ENCODE measurements at regions not wholly inside any gene's neighbourhood (a gene's known extent, or its start where the extent isn't known, plus 50 kb on each side); places are given as distances from the start of the nearest gene placed in this dataset.

- Histone ChIP-seq H3K27me3 (no peaks in the 10 kb centered on the region), H3K36me3 (no peaks in the 10 kb centered on the region), H3K4me3 (no peak overlapping the region), H3K9me3 (no peaks in the 10 kb centered on the region), H3K27ac (no peak overlapping the region), H3K4me1 (no peaks in the 10 kb centered on the region)
- no peak for DNase-seq
- TF ChIP-seq CTCF (IDR thresholded peaks at IDR 0.05), result no peak
- no peak for TF ChIP-seq POLR2A (IDR thresholded peaks at IDR 0.05)
- intact Hi-C loops (cut with DNase I), result no loop called here
- WGBS, 2 donors, result 13 to 18% methylated on average over 5 of the region's 5 CpGs
Measured at GRCh38 chr3:77780278-77780996, 740.5 kb downstream of the ROBO2 start.

GRCh38 chr3:77786216-77786615 is 746.3 kb downstream of the ROBO2 start:
- 62 to 67% methylated on average over 1 of the region's 1 CpG for WGBS, 2 donors
- DNase-seq, result no peak
- intact Hi-C loops (cut with DNase I), result no loop called here

GRCh38 chr3:77795013-77795412 is 755.1 kb downstream of the ROBO2 start:
- H3K27me3 ChIP-seq, result no peaks in the 10 kb centered on the region
- H3K4me1 ChIP-seq, result peaks cover 0 to 16% (median 0%) of the 10 kb centered on the region in 3 donors
- DNase-seq, result no peak
- H3K4me3 ChIP-seq, result no peak overlapping the region
- no peaks in the 10 kb centered on the region for H3K36me3 ChIP-seq
- TF ChIP-seq CTCF (IDR thresholded peaks at IDR 0.05), result no peak
- TF ChIP-seq POLR2A (IDR thresholded peaks at IDR 0.05), result no peak
- intact Hi-C loops (cut with DNase I), result no loop called here
- H3K27ac ChIP-seq, result no peak overlapping the region
- no peaks in the 10 kb centered on the region for H3K9me3 ChIP-seq
- WGBS, 2 donors, result 24 to 26% methylated on average over 5 of the region's 5 CpGs

More at GRCh38 chr3:77786216-77786615, 746.3 kb downstream of the ROBO2 start:
- Histone ChIP-seq H3K27me3 (no peaks in the 10 kb centered on the region), H3K36me3 (no peaks in the 10 kb centered on the region), H3K4me1 (no peaks in the 10 kb centered on the region), H3K9me3 (no peaks in the 10 kb centered on the region), H3K4me3 (no peak overlapping the region), H3K27ac (no peak overlapping the region)
- no peak for TF ChIP-seq POLR2A (IDR thresholded peaks at IDR 0.05)
- TF ChIP-seq CTCF (IDR thresholded peaks at IDR 0.05), result no peak

GRCh38 chr3:77799278-77799677 is 759.4 kb downstream of the ROBO2 start:
- Histone ChIP-seq H3K4me1 (peaks cover 0 to 28% (median 0%) of the 10 kb centered on the region in 3 donors), H3K27ac (no peak overlapping the region), H3K27me3 (no peaks in the 10 kb centered on the region), H3K9me3 (no peaks in the 10 kb centered on the region), H3K36me3 (no peaks in the 10 kb centered on the region), H3K4me3 (no peak overlapping the region)
- intact Hi-C loops (cut with DNase I), result no loop called here
- DNase-seq, result no peak
- 73 to 75% methylated on average over 5 of the region's 5 CpGs for WGBS, 2 donors
- TF ChIP-seq POLR2A (IDR thresholded peaks at IDR 0.05), result no peak
- no peak for TF ChIP-seq CTCF (IDR thresholded peaks at IDR 0.05)

GRCh38 chr3:77800893-77801292 is 761.0 kb downstream of the ROBO2 start:
- Histone ChIP-seq H3K27me3 (no peaks in the 10 kb centered on the region), H3K4me3 (no peak overlapping the region), H3K4me1 (peaks cover 0 to 17% (median 0%) of the 10 kb centered on the region in 3 donors), H3K36me3 (no peaks in the 10 kb centered on the region), H3K9me3 (no peaks in the 10 kb centered on the region), H3K27ac (no peak overlapping the region)
- intact Hi-C loops (cut with DNase I), result no loop called here
- WGBS, 2 donors, result 35 to 90% methylated on average over 1 of the region's 1 CpG
- TF ChIP-seq CTCF (IDR thresholded peaks at IDR 0.05), result no peak
- no peak for DNase-seq

Measured in esophagus squamous epithelium (tissue), 5 donors.